Endothelial cell of umbilical vein (primary cell): ENCODE measurements at regions not wholly inside any gene's neighbourhood (a gene's known extent, or its start where the extent isn't known, plus 50 kb on each side); places are given as distances from the start of the nearest gene placed in this dataset.

Experiments used
- EZH2 ChIP-seq: IDR thresholded peaks from 2 replicates; pipeline ENCODE4 v1.6.1; 2012; ENCODE audit warnings: borderline replicate concordance, low read depth, mild to moderate bottlenecking, moderate library complexity, low read length, inconsistent platforms; ENCODE audit not compliant: severe bottlenecking
- JUN ChIP-seq: IDR thresholded peaks from 2 replicates; pipeline ENCODE4 v1.6.1; 2011; ENCODE audit warnings: borderline replicate concordance, low read depth; ENCODE audit not compliant: insufficient read length, insufficient read depth
- MYC ChIP-seq: IDR thresholded peaks from one replicate; pipeline ENCODE4 v1.6.1; 2011; ENCODE audit warnings: mild to moderate bottlenecking, low read depth, low read length
- POLR2A ChIP-seq: IDR thresholded peaks from 2 replicates; pipeline ENCODE4 v1.6.1; 2012; ENCODE audit warnings: low read depth, mild to moderate bottlenecking, control low read depth, low read length
- POLR2AphosphoS5 ChIP-seq: IDR thresholded peaks from 2 replicates; pipeline ENCODE4 v1.6.1; 2012; ENCODE audit warnings: low read depth, mild to moderate bottlenecking, control low read depth, low read length, moderate library complexity; ENCODE audit not compliant: insufficient read depth
- TF ChIP-seq, protein P1 (sequence below), 2 donors: IDR thresholded peaks; 1 replicate in 1 of 2; 2 replicates in 1 of 2; pipeline ENCODE4 v1.5.1; 2011; ENCODE audit warnings: low read length in 2 of 2, mild to moderate bottlenecking in 2 of 2, moderate library complexity in 2 of 2, control low read depth in 1 of 2, inconsistent platforms in 1 of 2, low read depth in 1 of 2; ENCODE audit not compliant: insufficient read depth in 1 of 2; ENCODE audit errors: extremely low read depth in 1 of 2
- TF ChIP-seq, protein P2 (sequence below): IDR thresholded peaks from 2 replicates; pipeline ENCODE4 v1.6.1; 2011; ENCODE audit not compliant: insufficient read depth, insufficient read length

GRCh38 chr9:99660191-99660636 lies 161.5 kb upstream of the NR4A3 start:
- TF ChIP-seq, protein P1, sequence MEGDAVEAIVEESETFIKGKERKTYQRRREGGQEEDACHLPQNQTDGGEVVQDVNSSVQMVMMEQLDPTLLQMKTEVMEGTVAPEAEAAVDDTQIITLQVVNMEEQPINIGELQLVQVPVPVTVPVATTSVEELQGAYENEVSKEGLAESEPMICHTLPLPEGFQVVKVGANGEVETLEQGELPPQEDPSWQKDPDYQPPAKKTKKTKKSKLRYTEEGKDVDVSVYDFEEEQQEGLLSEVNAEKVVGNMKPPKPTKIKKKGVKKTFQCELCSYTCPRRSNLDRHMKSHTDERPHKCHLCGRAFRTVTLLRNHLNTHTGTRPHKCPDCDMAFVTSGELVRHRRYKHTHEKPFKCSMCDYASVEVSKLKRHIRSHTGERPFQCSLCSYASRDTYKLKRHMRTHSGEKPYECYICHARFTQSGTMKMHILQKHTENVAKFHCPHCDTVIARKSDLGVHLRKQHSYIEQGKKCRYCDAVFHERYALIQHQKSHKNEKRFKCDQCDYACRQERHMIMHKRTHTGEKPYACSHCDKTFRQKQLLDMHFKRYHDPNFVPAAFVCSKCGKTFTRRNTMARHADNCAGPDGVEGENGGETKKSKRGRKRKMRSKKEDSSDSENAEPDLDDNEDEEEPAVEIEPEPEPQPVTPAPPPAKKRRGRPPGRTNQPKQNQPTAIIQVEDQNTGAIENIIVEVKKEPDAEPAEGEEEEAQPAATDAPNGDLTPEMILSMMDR (IDR thresholded peaks at IDR 0.05; ENCODE audit: extremely low read depth in 1 of 2, insufficient read depth in 1 of 2, low read depth in 1 of 2, low read length in 2 of 2) = no peak
- TF ChIP-seq EZH2 (no peak), POLR2AphosphoS5 (no peak), POLR2A (no peak), JUN (no peak), MYC (no peak)
- TF ChIP-seq, protein P2, sequence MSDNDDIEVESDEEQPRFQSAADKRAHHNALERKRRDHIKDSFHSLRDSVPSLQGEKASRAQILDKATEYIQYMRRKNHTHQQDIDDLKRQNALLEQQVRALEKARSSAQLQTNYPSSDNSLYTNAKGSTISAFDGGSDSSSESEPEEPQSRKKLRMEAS = no peak
